HL-60/S4 treated with phorbol 12-myristate 13-acetate at 8.2 ng/mL for 4 days and 3 days (cell line): ENCODE measurements at regions not wholly inside any gene's neighbourhood (a gene's known extent, or its start where the extent isn't known, plus 50 kb on each side); places are given as distances from the start of the nearest gene placed in this dataset.

Experiments
- in situ Hi-C: fragments of 300-500 bp; cut with MboI; formaldehyde crosslinking; loops from 2 replicates; pipeline ENCODE4 v1.15.0; 2022; ENCODE audit warnings: low sequenced_read_pairs

DNA sequence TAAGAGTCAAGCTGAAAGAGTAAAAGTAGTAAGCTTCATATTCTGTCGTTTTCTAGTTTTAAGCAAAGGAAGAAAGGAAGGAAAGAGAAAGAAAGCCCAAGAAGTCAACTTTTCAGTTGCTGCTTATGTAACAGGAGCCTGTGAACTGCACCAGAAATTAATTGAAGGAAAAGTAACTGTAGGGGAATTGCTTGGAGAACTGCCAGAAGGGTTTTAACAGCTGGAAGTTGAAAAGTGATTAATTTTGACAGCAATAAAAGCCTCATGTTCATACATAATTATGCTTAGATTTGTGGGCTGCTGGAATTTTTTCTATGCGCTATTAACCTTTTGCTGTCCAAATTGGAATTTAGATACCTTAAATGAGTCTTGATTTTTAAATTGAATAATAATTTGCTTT is 255.7 kb downstream of the ENC1 start:
- in situ Hi-C loops = no loop called here

DNA sequence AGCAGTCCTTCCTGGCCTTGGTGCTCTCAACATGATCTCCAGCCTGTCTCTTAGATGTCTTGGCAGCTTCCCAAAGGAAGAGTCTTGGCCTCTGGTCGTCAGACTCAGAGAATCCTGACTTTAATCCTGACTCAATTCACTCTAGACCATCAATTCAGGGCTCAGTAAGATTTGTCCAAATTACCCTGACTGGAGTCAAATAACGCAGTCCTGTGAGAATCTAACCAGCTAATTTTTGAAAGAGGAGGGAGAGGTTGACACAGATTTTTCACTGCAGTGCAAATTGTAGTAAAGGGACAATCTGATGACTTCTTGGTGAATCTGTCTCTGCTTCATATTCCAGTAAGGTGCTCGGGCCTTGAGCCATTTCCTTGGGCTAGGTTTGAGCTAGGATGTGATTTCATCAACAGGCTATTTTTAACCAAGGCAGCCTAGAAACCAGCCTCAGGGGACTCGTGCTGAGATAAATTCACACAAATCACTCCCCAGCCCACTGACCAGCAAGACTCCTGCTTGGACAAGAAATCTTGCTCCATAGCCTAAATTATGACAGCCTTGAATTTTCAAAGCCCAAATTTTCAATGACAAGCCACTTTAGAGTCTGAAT is 257.4 kb downstream of the ENC1 start:
- in situ Hi-C loops = no loop called here

DNA sequence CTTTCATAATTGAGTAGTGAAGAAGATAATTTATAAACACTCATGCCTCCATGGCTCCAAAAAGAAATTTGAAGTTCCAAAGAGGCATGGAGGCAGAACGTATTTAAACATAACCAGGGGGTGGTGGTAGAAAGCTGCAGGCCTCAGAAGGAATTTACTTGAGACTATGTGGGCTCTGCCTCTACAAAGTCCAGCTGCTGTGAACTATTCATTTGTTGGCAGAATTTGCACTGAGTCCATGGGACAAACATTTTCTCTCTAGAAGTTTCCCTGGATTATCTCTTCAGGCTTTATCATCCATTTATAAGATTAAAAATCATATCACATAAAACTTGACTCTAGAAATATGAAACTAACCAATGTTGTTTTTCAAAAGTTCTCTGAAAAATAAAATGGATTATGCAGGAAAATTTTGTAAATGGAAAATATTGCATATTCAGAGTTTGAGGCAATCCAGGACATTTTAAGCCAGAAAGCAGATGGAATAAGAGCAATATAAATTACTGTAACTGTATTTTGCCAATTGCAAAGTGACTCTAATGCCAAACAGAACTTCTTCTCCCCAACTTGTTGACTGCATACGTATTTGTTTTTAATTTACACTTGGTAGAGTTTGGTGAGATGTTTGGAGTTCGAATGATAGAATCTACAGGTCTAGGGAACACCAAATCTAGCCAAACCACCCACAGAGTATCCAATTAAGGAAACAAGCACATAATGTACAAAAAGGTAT is 258.2 kb downstream of the ENC1 start:
- in situ Hi-C loops = no loop called here

DNA sequence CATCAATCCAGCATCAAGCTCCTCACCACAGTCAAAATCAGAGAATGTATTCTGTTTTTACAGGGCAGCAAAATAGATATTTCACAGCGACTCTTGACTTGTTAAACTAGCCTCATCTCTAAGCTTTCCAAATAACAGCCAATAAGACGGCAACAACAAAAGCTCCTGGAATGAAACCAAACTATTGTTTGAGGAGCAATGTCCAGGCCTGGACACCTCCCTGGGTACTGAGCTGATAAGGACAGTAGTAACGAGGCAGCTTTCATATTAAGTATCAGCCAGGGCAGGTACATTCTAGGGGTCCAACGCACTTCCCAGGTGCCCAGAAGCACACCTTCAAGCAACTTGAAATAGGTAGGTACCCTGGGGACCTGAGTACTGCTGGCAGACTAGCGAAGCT is 260.3 kb downstream of the ENC1 start:
- in situ Hi-C loops = no loop called here

DNA sequence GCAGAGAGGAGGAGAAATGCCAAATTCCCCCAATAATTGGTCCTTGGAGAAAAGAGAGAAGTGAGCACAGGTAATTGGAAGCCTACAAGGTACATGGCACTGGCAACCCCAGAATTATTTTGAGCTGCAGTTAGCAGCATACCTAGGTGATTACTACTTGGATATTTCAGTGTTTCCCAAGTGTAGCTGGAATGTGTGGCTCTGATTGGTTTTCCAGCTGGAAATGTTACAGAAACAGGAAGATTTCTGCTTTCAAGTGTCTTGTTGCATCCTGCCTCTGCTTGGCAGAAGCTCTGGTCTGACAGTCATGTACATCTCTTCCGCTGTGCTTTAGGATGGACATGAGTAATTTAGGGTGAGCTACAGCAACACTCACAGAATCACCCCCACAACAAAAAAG is 262.1 kb downstream of the ENC1 start:
- in situ Hi-C loops = no loop called here

DNA sequence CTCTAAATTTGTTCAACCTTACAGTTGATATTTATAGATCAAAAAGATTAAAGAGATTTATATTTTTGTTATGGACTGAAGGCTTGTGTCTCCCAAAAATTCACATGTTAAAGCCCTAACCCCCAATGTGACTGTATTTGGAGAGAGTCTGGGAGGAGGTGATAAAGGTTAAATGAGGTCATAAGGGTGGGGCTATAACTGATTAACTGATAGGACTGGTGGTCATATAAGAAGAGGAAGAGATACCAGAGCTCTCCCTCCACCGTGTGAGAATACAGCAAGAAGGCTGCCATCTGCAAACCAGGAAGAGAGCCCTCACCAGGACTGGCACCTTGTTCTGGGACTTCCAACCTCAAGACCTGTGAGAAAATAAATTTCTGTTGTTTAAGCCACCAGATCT is 264.3 kb downstream of the ENC1 start:
- in situ Hi-C loops = no loop called here

DNA sequence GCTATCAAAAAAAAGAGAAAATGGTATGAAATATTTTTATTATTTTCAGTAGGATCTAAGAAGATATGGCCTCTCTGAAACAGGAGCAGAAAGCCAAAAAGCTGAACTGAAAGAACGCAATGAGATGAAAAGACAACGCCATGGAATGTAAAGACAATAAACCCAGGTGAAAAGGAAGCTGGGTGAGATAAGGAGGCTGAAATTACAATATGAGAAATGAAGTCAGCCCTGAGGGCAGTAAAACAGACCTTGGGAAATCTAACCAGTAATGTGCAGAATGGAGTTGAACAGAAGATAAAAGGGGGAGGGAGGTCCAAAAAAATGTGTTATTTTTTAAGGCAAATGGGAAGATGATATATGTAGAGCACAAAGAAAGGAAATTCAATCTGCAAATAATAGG is 265.3 kb downstream of the ENC1 start:
- in situ Hi-C loops = no loop called here

DNA sequence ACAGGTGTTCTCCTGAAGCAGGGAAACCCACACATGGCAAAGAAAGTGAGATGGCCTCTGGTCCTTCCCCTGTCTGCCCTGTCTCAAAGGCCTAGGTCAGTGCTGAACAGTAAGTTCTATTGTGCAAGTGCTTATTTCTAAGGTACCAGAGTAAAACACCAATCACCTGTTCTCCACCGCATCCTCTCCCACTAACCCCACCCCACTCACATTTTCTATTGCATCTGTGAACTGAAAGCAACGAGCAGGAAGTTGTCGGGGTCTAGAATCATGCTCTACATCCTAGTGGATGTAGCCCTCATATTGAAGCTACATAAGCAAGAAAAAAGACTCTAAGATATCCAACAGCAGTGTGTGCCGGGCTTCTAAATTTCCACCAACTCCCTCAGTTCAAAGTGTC is 265.9 kb downstream of the ENC1 start:
- in situ Hi-C loops = no loop called here

DNA sequence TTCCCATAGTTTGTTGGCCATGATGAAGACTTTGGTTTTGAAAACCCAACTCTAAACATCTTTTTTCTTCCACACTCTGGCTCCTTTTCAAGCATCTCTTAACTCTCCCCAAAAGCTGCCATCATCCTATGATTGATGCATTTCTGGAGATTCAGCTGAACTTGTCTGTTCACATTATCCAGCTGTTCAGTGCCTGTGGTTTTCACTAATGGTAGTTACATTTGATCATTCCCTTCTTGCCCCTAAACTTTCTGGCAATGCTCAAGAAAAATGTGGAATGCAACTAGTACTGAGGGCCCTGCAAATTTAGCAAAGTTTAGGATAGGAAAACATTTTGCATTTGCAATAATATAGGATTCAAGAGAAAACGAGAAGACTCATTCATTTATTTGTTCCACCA is 267.5 kb downstream of the ENC1 start:
- in situ Hi-C loops = no loop called here

DNA sequence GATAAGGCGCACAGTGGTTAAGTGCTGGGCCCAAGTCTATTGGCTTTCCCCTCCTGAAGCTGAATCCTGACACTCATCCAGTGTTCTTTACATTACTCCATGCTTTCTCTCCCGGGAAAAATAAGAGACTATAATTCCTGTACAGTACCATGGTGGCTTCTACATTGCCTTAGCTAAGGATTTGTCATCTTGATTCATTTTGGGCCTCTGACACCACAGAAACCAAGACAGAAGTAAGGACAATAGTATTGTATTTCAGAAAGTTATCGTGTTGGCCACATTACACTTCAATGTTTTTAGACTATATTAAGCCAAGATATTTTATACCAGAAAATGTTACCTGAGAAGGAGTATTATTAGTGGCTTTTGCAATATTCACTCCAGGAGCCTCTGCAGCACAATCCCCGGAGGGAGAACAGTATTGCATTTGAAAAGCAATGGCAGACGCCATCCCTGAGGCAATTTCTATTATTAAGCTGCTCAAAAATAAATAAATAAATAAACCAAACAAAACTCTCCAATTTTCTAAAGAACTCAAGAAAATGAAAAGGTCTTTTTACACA is 267.9 kb downstream of the ENC1 start:
- in situ Hi-C loops = no loop called here

DNA sequence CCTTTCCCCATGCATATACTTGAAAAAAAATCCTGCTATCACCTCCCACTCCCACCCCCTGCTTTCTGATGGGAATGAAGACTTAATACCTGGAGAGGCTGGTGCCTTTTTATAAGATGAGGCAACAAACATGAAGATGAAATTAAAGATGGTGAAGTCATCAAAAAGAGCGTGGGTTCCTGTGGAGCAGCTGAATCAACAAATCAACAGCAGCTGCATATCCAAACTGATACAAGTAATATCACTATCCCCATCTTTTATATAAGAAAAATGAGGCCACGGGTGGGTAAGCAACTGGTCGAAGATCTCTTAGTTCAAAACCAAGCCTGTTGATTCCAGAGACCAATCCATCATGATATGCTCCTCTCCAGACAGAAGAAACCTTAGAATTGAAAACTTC is 268.5 kb downstream of the ENC1 start:
- in situ Hi-C loops = no loop called here

DNA sequence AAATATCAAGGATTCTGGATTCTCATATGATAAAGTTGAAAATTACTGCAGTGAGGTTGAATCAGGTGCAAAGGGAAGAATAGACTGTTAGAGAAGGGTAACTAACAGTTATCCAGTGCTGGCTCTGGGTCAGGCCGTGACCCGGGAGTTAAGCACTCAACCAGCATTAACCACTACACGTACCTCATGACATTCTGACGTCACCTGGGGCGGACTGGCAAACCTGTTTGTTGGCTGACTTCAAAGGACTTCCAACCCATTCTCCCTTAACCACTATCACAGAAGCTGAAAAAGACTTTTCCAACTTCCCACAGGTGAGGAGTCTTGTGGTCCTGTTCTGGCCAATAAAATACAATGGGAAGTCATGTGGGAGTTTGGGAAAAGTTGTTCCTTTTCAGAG is 268.9 kb downstream of the ENC1 start:
- in situ Hi-C loops = no loop called here

DNA sequence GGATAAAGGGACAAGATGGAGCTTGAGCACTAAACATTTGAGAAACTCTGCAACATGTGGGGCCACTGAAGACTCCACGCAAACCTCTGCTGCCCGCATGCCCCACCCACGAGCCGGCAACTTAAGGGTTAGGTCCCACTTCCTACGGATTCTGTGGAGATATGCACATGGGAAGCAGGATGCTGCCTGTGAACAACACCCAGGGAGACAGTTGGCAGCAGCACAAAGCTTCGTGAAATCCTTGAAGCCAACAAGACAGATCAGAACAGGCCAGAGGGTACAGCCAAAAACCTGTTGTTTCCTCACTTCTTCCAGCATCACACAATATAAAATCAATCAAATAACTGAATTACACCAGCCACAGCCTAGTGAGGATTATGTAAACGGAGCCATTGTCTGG is 270.4 kb downstream of the ENC1 start:
- in situ Hi-C loops = no loop called here

DNA sequence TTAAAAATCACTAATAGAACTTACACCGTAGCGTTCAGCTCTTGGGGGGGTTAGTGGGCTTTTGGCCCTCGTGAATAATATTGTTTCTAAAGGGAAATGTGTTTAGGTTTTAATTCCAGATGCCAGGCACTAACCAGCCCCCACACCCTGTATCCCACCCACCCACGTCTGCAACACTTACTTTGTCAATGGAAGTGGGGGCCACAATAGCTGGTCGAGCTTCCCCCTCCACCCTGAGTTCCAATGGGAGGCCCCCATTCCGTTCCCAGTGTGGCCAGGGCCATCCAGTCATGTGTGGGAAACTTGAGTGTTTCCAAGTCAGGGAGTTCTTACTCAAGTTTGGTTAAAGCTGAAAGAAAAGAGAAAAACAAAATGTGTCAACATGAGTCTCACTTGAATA is 271.4 kb downstream of the ENC1 start:
- in situ Hi-C loops = no loop called here

DNA sequence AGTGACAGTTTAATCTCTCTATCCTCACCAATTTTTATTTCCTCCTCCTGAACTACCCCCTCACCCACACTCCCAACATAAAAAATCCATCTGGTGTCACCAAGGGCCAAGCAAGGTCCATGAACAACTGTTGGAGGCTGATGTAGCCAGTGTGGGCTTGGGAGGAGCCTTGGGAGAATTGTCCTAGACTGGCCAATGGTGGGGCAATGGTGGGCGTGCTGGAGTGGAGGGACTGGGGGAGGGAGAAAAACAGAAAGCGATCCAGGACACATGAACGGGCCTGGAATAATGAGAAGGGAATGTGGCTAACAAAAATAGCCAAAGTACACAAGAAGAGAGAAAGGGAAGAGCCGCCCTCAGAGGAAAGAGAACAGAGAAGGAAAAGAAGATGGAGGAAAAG is 272.6 kb downstream of the ENC1 start:
- in situ Hi-C loops = no loop called here

DNA sequence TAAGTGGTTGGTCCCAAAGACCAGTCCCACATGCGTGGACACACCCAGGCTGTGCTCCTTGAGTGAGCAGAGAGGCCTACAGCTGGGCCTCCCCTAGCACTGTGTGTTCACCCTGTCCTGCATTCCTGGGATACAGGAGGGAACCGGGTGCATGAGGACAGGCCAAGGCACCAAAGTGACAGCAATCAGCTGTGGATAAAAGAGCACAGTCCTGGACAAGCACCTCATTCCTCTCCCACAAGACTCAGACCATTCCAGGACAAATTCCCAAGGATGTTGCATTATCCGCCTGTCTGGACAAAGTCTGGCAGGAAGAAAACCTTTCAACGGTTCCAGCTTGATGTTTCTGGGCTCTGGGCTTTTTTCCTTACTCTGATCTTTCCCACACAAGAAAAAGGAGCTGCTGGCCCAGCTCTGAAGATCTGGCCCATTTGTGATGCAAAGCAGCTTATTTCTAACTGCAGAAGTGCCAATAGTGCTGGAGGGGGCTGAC is 273.2 kb downstream of the ENC1 start:
- in situ Hi-C loops = no loop called here

DNA sequence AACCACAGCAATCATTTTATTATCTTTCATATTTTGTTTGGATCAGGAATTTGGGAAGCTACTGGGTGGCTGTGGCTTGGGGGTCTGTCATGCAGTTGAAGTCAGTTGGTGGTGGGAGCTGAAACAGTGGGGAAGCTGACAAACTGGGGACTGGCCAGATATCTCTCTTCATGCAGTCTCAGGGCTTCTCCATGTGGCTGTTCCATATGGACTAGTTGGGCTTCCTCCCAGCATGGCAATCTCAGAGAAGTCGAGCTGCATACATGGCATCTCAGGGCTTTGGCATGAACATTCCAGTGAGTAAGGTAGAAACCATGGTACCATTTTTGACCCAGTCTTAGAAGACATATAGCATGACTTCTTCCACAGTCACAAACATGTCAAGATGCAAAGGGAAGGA is 274.8 kb downstream of the ENC1 start:
- in situ Hi-C loops = no loop called here

DNA sequence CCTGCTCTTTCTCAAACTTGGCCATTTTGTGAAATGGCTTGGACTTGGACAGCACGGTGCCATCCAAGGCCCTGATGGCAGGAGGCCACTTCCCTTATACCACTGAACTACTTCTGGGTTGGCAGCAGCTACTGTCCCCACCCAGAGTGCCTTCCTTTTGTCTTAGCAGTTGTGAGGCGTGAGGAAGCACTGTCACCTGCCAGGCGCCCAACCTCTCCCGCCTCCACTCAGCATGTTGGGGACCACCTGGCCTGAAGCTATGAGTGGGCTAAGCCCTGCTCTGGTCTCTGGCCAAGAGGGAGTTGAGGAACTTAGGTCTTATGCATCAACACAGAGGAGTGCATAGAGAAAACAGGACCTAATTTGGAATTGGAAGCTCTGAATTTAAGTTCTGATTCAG is 276.0 kb downstream of the ENC1 start:
- in situ Hi-C loops = no loop called here

DNA sequence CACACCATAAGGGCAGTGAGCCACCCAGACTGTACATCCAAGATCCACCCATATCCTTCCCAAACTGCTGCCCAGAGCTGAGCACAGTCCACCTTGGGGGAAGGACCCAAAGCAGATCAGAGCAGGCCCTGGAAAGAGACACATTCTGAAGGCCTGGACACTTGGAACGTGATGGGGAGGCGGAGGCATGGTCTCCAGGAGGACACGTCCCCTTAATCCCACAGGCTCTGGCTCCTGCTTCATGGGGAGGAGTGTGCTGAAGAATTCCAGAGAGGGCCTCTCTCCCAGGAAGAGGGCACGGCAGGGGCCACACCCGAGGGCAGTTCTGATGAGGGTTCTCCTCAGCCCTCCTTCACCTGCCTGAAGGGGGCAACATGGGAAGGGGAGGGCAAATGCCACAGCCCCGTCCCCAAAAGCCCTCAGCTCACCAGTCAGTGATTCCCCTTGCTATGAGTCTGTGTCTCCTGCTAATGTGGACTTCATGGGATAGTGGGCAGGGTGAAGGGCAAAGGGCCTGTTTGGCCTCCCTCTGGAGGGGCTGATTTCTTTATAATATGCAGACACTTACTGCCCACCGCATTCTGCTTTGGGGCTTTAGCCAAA is 276.8 kb downstream of the ENC1 start:
- in situ Hi-C loops = no loop called here

DNA sequence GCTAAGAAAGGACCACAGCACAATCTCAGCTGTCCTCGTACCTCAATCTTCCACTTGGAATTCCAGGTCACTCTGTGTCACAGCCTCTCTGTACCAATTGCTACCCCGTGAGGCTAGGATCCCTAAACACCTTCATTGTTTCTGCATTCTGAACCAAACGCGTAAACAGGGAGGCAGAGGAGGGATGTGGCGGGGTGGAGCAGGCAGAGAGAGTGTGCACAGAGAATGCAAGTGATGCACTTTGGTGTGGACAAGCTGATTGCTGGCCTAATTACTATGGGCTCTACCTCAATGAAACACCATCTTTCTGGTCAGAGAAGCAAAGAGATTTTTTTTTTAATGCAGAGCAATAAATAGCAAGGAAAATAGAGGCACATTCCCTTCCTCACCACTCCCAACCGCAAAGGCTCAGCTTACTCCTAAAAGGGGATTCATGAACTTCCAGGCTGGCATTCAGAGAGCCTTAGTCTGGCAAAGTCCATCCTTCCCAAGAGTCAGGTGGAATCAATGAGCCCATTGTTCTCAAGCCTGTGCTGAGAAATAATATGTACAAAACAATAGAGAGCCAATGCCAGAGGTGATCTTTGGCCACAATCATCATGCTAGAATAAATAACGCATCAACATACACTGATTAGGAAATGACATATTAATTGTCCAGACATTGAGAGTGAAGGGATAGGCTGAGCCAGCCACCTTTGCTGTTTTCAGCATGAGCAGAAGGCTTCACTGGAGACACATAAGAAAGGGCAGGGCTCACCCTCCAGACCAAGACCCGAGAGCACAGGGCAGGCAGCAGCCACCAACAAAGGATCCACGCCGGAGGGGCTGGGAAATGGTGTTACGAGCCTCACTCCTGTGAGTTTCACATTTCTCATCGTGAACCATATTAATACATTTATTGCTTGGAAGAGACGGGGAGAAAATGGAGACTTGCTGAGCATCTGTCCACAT is 278.8 kb downstream of the ENC1 start:
- in situ Hi-C loops = no loop called here
